ENCODE measurements at regions not wholly inside any gene's neighbourhood (a gene's known extent, or its start where the extent isn't known, plus 50 kb on each side); places are given as distances from the start of the nearest gene placed in this dataset.

DNA sequence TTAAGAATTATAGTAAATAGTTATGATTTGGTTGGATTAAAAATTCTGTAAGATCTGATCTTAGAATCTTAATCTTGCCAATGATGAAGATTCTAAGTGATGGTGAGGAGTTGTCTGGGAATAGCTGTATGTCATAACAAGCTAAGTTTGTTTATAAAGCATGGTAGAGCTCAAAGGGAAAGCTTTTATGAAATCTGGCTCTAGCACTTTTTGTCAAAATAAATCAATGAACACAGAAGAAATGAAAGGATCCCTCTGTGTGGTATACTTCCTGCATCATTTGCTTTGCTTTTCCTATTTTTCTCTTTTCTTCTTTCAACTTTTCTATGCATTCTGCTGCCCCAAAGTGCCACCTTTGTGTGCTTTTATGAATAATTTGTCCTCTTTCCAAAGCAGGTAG is 193.5 kb upstream of the FAT1 start:
- intact Hi-C loops (cut with DNase I), result no loop called here
- ATAC-seq (no peak), DNase-seq (no peak)
- TF ChIP-seq POLR2A (IDR thresholded peaks at IDR 0.05), result no peak
- TF ChIP-seq, protein P1, sequence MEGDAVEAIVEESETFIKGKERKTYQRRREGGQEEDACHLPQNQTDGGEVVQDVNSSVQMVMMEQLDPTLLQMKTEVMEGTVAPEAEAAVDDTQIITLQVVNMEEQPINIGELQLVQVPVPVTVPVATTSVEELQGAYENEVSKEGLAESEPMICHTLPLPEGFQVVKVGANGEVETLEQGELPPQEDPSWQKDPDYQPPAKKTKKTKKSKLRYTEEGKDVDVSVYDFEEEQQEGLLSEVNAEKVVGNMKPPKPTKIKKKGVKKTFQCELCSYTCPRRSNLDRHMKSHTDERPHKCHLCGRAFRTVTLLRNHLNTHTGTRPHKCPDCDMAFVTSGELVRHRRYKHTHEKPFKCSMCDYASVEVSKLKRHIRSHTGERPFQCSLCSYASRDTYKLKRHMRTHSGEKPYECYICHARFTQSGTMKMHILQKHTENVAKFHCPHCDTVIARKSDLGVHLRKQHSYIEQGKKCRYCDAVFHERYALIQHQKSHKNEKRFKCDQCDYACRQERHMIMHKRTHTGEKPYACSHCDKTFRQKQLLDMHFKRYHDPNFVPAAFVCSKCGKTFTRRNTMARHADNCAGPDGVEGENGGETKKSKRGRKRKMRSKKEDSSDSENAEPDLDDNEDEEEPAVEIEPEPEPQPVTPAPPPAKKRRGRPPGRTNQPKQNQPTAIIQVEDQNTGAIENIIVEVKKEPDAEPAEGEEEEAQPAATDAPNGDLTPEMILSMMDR (IDR thresholded peaks at IDR 0.05), result no peak
- Histone ChIP-seq H3K9me3 (no peaks in the 10 kb centered on the region), H3K36me3 (replicated peaks in 1 of 2; ENCODE audit: insufficient read depth in 1 of 2, low read depth in 2 of 2) (no peaks in the 10 kb centered on the region), H3K27me3 (no peaks in the 10 kb centered on the region), H3K4me1 (no peaks in the 10 kb centered on the region), H3K27ac (no peak overlapping the region), H3K4me3 (no peak overlapping the region)

DNA sequence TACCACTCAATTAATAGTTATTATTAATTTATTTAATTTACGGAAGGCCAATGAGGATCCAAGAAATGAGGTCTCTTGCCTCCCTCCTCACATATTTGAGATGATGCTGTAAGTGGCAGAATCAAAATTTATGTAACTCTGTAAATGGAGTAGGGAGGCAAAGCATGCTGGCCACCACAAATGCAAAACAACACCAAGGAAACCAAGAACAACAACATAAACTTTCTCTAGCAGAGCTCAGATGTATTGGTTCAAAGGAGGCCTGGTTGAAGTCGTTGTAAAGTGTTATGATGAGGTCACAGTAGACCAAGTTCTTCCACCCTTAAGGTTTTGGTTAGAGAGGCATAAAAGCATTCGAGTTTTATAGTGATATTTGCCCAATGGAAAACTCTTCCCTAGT is 194.8 kb upstream of the FAT1 start:
- H3K9me3 ChIP-seq, result no peaks in the 10 kb centered on the region
- intact Hi-C loops (cut with DNase I), result no loop called here
- H3K36me3 ChIP-seq (replicated peaks in 1 of 2; ENCODE audit: insufficient read depth in 1 of 2, low read depth in 2 of 2), result no peaks in the 10 kb centered on the region
- no peak overlapping the region for H3K27ac ChIP-seq
- no peak for TF ChIP-seq POLR2A (IDR thresholded peaks at IDR 0.05)
- TF ChIP-seq, protein P1 (IDR thresholded peaks at IDR 0.05), result no peak
- H3K4me1 ChIP-seq, result no peaks in the 10 kb centered on the region
- ATAC-seq (no peak), DNase-seq (no peak)
- 82 to 93% methylated on average over 3 of the region's 3 CpGs for WGBS, 2 donors
- H3K27me3 ChIP-seq, result no peaks in the 10 kb centered on the region
- no peak overlapping the region for H3K4me3 ChIP-seq

DNA sequence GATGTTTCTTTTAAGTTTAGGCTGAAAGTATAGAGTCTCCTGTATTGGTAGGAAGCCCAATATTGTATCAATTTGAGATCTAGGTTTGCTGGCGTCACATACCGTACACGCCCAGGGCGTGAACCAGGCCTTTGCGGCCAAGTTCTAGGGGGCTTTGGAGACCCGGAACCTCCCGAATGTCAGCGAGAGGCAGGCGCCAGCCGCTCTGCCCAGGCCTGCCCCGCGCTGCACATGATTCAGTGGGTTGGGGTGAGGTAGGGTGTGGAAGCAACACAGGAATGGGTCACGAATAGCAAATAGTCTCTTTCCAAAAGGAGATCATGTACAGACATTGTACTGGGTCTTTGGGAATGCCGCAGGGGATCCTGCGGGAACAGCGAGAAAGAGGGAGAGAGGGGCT is 195.7 kb upstream of the FAT1 start:
- Histone ChIP-seq H3K27me3 (no peaks in the 10 kb centered on the region), H3K27ac (no peak overlapping the region), H3K4me1 (no peaks in the 10 kb centered on the region), H3K36me3 (replicated peaks in 1 of 2; ENCODE audit: insufficient read depth in 1 of 2, low read depth in 2 of 2) (no peaks in the 10 kb centered on the region), H3K9me3 (no peaks in the 10 kb centered on the region), H3K4me3 (no peak overlapping the region)
- ATAC-seq (no peak), DNase-seq (no peak)
- TF ChIP-seq POLR2A (IDR thresholded peaks at IDR 0.05), result no peak
- TF ChIP-seq, protein P1 (IDR thresholded peaks at IDR 0.05), result no peak
- intact Hi-C loops (cut with DNase I), result no loop called here
- WGBS, 2 donors, result 96% methylated on average over 13 to 16 of the region's 16 CpGs

DNA sequence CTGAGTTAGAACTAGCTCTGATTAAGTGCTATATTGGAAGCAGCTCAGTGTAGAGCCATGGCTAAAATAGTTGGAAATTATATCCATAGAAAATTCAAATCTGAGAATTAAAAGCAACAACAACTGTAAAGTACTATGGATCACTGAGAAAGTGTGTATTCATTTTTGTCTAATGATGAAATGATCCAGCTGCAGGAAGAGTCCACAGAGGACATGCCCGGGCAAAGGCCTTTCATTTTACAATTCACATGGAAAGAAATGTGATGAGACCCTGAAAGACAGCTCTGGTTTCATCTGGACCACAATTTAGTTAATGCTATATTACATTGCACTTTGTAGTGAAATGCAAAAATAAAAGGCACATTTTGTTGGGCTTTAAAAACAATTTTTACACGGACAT is 196.8 kb upstream of the FAT1 start:
- WGBS, 2 donors, result 84 to 85% methylated on average over 2 of the region's 2 CpGs
- Histone ChIP-seq H3K36me3 (replicated peaks in 1 of 2; ENCODE audit: insufficient read depth in 1 of 2, low read depth in 2 of 2) (no peaks in the 10 kb centered on the region), H3K4me1 (no peaks in the 10 kb centered on the region), H3K27me3 (no peaks in the 10 kb centered on the region), H3K4me3 (no peak overlapping the region), H3K9me3 (no peaks in the 10 kb centered on the region), H3K27ac (no peak overlapping the region)
- ATAC-seq (no peak), DNase-seq (no peak)
- TF ChIP-seq, protein P1 (IDR thresholded peaks at IDR 0.05), result no peak
- intact Hi-C loops (cut with DNase I), result no loop called here

DNA sequence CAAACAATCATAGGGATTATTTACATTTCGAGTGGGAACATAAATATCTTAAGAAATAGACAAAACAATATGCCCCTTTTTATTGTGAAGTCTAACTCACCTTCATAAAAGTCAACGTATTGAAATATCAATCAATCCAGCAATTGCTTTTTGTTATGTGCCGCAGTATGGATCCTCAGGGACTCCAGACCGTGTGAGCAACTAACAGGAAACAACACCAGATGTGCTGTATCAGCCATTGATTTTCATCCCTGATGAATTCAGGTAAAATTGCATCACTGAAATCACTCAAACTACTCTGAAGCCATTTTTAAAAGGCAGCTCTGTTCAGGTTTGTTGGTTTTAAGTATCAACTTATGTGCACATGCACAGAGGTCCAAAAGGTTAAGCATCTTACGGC is 197.3 kb upstream of the FAT1 start:
- Histone ChIP-seq H3K27me3 (no peaks in the 10 kb centered on the region), H3K4me1 (no peaks in the 10 kb centered on the region), H3K27ac (no peak overlapping the region), H3K36me3 (replicated peaks in 1 of 2; ENCODE audit: insufficient read depth in 1 of 2, low read depth in 2 of 2) (no peaks in the 10 kb centered on the region), H3K9me3 (no peaks in the 10 kb centered on the region), H3K4me3 (no peak overlapping the region)
- TF ChIP-seq POLR2A (IDR thresholded peaks at IDR 0.05), result no peak
- TF ChIP-seq, protein P1 (IDR thresholded peaks at IDR 0.05), result no peak
- intact Hi-C loops (cut with DNase I), result no loop called here
- ATAC-seq (no peak), DNase-seq (no peak)
- 74 to 75% methylated on average over 5 of the region's 5 CpGs for WGBS, 2 donors

Measured in body of pancreas (tissue), 4 donors.